ENCODE measurements at regions not wholly inside any gene's neighbourhood (a gene's known extent, or its start where the extent isn't known, plus 50 kb on each side); places are given as distances from the start of the nearest gene placed in this dataset.

GRCh38 chr1:24986372-24986965 lies 56.4 kb upstream of the RUNX3 start:
- TF ChIP-seq CTCF (IDR thresholded peaks at IDR 0.05; ENCODE audit: poor library complexity, severe bottlenecking) (no peak), POLR2AphosphoS5 (IDR thresholded peaks at IDR 0.05) (no peak), RAD21 (conservative IDR thresholded peaks at IDR 0.05) (no peak), TAF1 (IDR thresholded peaks at IDR 0.05; ENCODE audit: low read depth) (no peak), EZH2 (IDR thresholded peaks at IDR 0.05; ENCODE audit: borderline replicate concordance, insufficient read depth, low read length, poor library complexity, severe bottlenecking) (no peak)
